GM23338 (cell line): ENCODE measurements at regions not wholly inside any gene's neighbourhood (a gene's known extent, or its start where the extent isn't known, plus 50 kb on each side); places are given as distances from the start of the nearest gene placed in this dataset.

Experiments used
- ATAC-seq: fragments of 200-7000 bp; cut with Tn5 transposase; 3 replicates; pipeline ENCODE4 v1.9.1; 2020
- DNase-seq: peaks from one replicate; pipeline ENCODE4 v3.0.0-alpha.2; 2015; ENCODE audit warnings: low spot score
- H2AFZ ChIP-seq: fragments of 200-600 bp; sonication (generic); 2 replicates; pipeline ENCODE4 v1.8.0; 2016; ENCODE audit warnings: antibody characterized with exemption, mild to moderate bottlenecking, moderate library complexity
- H3F3A ChIP-seq: fragments of 200-600 bp; sonication (generic); replicated peaks from 2 replicates; pipeline ENCODE4 v1.8.0; 2017; ENCODE audit warnings: antibody characterized with exemption, mixed run types, low read depth
- H3K27ac ChIP-seq: fragments of 200-600 bp; sonication (generic); 2 replicates; pipeline ENCODE4 v1.6.1; 2016; ENCODE audit warnings: low read depth
- H3K27me3 ChIP-seq: fragments of 200-600 bp; sonication (generic); 2 replicates; pipeline ENCODE4 v1.8.0; 2016; ENCODE audit warnings: mild to moderate bottlenecking, mixed run types, moderate library complexity; ENCODE audit not compliant: insufficient read depth
- H3K36me3 ChIP-seq: fragments of 200-600 bp; sonication (generic); 2 replicates; pipeline ENCODE4 v1.8.0; 2016; ENCODE audit warnings: mild to moderate bottlenecking; ENCODE audit not compliant: insufficient read depth
- H3K4me1 ChIP-seq: fragments of 200-600 bp; sonication (generic); 2 replicates; pipeline ENCODE4 v1.8.0; 2016; ENCODE audit warnings: mild to moderate bottlenecking, moderate library complexity; ENCODE audit not compliant: insufficient read depth
- H3K4me2 ChIP-seq: fragments of 200-600 bp; sonication (generic); 2 replicates; pipeline ENCODE4 v1.7.1; 2017; ENCODE audit warnings: mixed run types
- H3K4me3 ChIP-seq: fragments of 200-600 bp; sonication (generic); 2 replicates; pipeline ENCODE4 v1.6.1; 2016; ENCODE audit warnings: mixed run types
- H3K79me2 ChIP-seq: fragments of 200-600 bp; sonication (generic); replicated peaks from 2 replicates; pipeline ENCODE4 v1.8.0; 2017; ENCODE audit warnings: mild to moderate bottlenecking; ENCODE audit not compliant: insufficient read depth
- H3K9me2 ChIP-seq: fragments of 200-600 bp; sonication (generic); 2 replicates; pipeline ENCODE4 v1.8.0; 2017; ENCODE audit not compliant: insufficient read depth
- H4K20me1 ChIP-seq: fragments of 200-600 bp; sonication (generic); replicated peaks from 2 replicates; pipeline ENCODE4 v1.8.0; 2017; ENCODE audit warnings: mild to moderate bottlenecking; ENCODE audit not compliant: insufficient read depth
- H3K27ac Mint-ChIP-seq: 2 replicates; pipeline ENCODE4 v1.8.0; 2020; ENCODE audit warnings: inconsistent platforms, mild to moderate bottlenecking, moderate library complexity, mixed read lengths
- H3K27me3 Mint-ChIP-seq: 3 replicates; pipeline ENCODE4 v1.8.0; 2022; ENCODE audit warnings: low read depth, mild to moderate bottlenecking, moderate library complexity, mixed read lengths, inconsistent platforms; ENCODE audit not compliant: insufficient read depth, poor library complexity
- H3K36me3 Mint-ChIP-seq: 3 replicates; pipeline ENCODE4 v1.8.0; 2021; ENCODE audit warnings: low read depth, mild to moderate bottlenecking, inconsistent platforms, moderate library complexity, mixed read lengths
- H3K4me1 Mint-ChIP-seq: 3 replicates; pipeline ENCODE4 v1.8.0; 2020; ENCODE audit warnings: mild to moderate bottlenecking, inconsistent platforms, mixed read lengths
- H3K4me3 Mint-ChIP-seq: 3 replicates; pipeline ENCODE4 v1.8.0; 2021; ENCODE audit warnings: moderate library complexity, mild to moderate bottlenecking, inconsistent platforms, mixed read lengths
- H3K9me3 Mint-ChIP-seq: 3 replicates; pipeline ENCODE4 v1.8.0; 2020; ENCODE audit warnings: moderate library complexity, mild to moderate bottlenecking, inconsistent platforms, mixed read lengths
- EZH2 ChIP-seq: fragments of 200-600 bp; sonication (generic); IDR thresholded peaks from one replicate; pipeline ENCODE4 v1.8.0; 2017; ENCODE audit warnings: antibody characterized with exemption, mild to moderate bottlenecking, low read depth; ENCODE audit not compliant: unreplicated experiment
- STAT1 ChIP-seq: IDR thresholded peaks from one replicate; pipeline ENCODE4 v1.6.1; 2016; ENCODE audit warnings: antibody characterized with exemption; ENCODE audit not compliant: unreplicated experiment
- ZNF331 ChIP-seq: fragments of 250-450 bp; sonication (Bioruptor Pico); IDR thresholded peaks from 2 replicates; pipeline ENCODE4 v1.5.0; 2020; ENCODE audit warnings: low read depth, mild to moderate bottlenecking, moderate library complexity
- TF ChIP-seq, protein P1 (sequence below), 2 experiments: fragments of 200-600 bp in 1 of 2; sonication (generic) in 1 of 2; conservative IDR thresholded peaks; 2 replicates each; pipeline versions ENCODE4 v1.5.1 to v1.6.1; 2016 to 2017; ENCODE audit warnings: antibody characterized with exemption in 2 of 2, low read depth in 2 of 2, mild to moderate bottlenecking in 2 of 2, moderate library complexity in 1 of 2

DNA sequence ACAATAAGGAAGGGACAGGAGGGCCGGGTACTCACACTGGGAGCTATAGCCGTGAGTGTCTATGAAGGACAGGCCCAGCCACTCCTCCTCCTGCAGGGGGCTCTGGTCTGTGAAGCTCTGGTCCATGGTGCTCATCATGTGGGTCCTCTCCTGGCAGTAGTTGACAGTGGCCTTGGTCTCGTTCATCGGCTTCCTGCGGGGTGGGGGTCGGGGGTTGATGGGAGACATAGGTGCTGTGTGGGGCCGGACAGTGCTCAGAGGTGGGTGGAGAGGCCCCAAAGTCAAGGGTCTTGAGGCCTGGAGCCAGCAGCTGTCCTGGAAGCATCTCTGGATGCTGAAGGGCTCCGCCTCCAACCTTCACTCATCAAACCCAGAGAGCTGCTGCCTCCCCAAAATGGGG lies 260.4 kb downstream of the PTPRU start:
- Histone ChIP-seq H3K27me3 (no peaks in the 10 kb centered on the region), H3K9me2 (peaks cover 6% of the 10 kb centered on the region; the same call in 1 of the 2 replicates), H3K79me2 (no peaks in the 10 kb centered on the region), H4K20me1 (no peaks in the 10 kb centered on the region), H3K4me3 (no peak overlapping the region), H3F3A (no peaks in the 10 kb centered on the region), H2AFZ (no peak overlapping the region), H3K27ac (no peak overlapping the region), H3K4me2 (no peak overlapping the region), H3K36me3 (peaks cover 4% of the 10 kb centered on the region; the same call in 1 of the 2 replicates), H3K4me1 (peaks cover 7% of the 10 kb centered on the region; the same call in 1 of the 2 replicates)
- ATAC-seq (no peak), DNase-seq (no peak)
- H3K27me3 Mint-ChIP-seq, result peaks cover 5% of the 10 kb centered on the region
- H3K27ac Mint-ChIP-seq, result no peak overlapping the region
- TF ChIP-seq, protein P1, sequence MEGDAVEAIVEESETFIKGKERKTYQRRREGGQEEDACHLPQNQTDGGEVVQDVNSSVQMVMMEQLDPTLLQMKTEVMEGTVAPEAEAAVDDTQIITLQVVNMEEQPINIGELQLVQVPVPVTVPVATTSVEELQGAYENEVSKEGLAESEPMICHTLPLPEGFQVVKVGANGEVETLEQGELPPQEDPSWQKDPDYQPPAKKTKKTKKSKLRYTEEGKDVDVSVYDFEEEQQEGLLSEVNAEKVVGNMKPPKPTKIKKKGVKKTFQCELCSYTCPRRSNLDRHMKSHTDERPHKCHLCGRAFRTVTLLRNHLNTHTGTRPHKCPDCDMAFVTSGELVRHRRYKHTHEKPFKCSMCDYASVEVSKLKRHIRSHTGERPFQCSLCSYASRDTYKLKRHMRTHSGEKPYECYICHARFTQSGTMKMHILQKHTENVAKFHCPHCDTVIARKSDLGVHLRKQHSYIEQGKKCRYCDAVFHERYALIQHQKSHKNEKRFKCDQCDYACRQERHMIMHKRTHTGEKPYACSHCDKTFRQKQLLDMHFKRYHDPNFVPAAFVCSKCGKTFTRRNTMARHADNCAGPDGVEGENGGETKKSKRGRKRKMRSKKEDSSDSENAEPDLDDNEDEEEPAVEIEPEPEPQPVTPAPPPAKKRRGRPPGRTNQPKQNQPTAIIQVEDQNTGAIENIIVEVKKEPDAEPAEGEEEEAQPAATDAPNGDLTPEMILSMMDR (conservative IDR thresholded peaks at IDR 0.05; ENCODE audit: low read depth in 2 of 2), result 0 out of 4 replicates have a peak, but pooled peaks of 1 of the 2 experiments have one; percentile 15
- TF ChIP-seq EZH2, result no peak
- no peak overlapping the region for H3K4me3 Mint-ChIP-seq
- H3K4me1 Mint-ChIP-seq, result peaks cover 24% of the 10 kb centered on the region
- peaks cover 41% of the 10 kb centered on the region for H3K9me3 Mint-ChIP-seq
- peaks cover 6% of the 10 kb centered on the region; the same call in 2 of the 3 replicates for H3K36me3 Mint-ChIP-seq

DNA sequence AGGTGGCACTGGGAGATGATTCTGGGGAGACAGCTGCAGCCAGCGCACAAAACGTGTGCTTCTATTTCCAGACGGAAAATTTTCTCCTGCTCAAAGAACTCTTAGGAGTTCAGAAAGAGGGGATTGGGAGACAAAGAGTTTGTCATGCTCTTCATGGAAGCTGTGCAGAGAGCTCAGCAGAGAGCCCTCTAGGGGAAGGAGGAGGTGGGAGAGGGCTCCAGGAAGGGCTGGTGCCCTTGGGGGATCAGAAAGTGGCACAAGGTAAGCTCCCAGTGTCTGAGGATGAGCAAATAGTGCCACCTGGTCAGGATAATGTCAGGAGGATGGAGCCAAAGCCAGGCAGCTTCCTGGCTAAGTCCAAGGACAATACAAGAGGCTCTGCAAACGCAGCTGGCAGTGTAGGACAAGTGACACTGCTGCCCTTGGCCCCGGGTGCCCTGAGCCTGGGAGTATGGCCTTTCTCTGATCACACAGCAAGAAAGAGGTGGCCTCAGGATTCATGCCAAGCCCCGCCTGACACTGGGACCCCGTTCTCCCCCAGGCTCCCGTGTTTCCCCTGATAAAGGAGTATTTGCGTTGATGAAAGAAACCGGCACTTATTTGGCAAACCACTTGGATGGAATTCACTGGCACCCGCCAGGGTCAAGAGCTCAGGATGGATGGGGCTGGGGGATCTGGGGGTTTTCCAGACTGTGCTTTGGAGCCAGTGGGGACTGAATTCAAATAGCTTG lies 254.0 kb downstream of the PTPRU start:
- Mint-ChIP-seq H3K4me1 (peaks cover 9% of the 10 kb centered on the region), H3K27me3 (peaks cover 8% of the 10 kb centered on the region), H3K4me3 (no peak overlapping the region), H3K27ac (no peak overlapping the region), H3K36me3 (no peaks in the 10 kb centered on the region; the same call in 1 of the 3 replicates), H3K9me3 (peaks cover 11% of the 10 kb centered on the region)
- peak; percentile 45 for DNase-seq
- no peaks in the 10 kb centered on the region for H3K79me2 ChIP-seq
- H2AFZ ChIP-seq, result peak overlapping the region; percentile 45
- 0 out of 2 replicates have a peak, but pooled peaks cover under 1% of the 10 kb centered on the region for H3K9me2 ChIP-seq
- no peak overlapping the region for H3K4me3 ChIP-seq
- peak; percentile 91 for ATAC-seq
- H3K4me2 ChIP-seq, result no peak overlapping the region
- H3K36me3 ChIP-seq, result peaks cover 4% of the 10 kb centered on the region; the same call in 1 of the 2 replicates
- no peaks in the 10 kb centered on the region for H3K27me3 ChIP-seq
- H3K27ac ChIP-seq, result no peak overlapping the region
- H3F3A ChIP-seq, result no peaks in the 10 kb centered on the region
- no peaks in the 10 kb centered on the region for H4K20me1 ChIP-seq
- no peak for TF ChIP-seq ZNF331
- TF ChIP-seq, protein P1 (conservative IDR thresholded peaks at IDR 0.05; ENCODE audit: low read depth in 2 of 2), result peak; percentile 35 to 55; a peak in 2 of 4 replicates
- no peaks in the 10 kb centered on the region for H3K4me1 ChIP-seq

DNA sequence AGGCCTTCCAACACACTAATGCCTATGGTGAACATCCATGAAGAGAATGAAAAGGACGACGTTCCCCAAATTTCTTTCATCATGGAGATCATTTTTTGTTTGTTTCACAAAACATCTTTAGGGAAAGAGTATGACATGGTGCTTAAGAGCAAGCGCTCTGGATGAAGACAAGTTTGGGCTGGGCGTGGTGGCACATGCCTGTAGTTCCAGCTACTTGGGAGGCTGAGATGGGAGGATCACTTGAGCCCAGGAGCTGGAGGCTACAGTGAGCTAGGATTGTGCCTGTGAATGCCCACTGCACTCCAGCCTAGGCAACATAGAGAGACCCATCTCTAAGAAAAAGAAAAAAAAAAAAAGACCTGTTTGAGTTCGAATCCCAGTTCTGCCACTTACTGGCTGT lies 253.1 kb downstream of the PTPRU start:
- DNase-seq, result no peak
- Mint-ChIP-seq H3K4me1 (peaks cover 9% of the 10 kb centered on the region), H3K36me3 (no peaks in the 10 kb centered on the region; the same call in 2 of the 3 replicates), H3K27ac (no peak overlapping the region), H3K9me3 (peaks cover 2% of the 10 kb centered on the region), H3K27me3 (peaks cover 10% of the 10 kb centered on the region), H3K4me3 (no peak overlapping the region)
- no peaks in the 10 kb centered on the region for H3K9me2 ChIP-seq
- no peaks in the 10 kb centered on the region for H3K27me3 ChIP-seq
- ATAC-seq, result no peak
- H3K4me2 ChIP-seq, result no peak overlapping the region
- H3K79me2 ChIP-seq, result no peaks in the 10 kb centered on the region
- H3K27ac ChIP-seq, result no peak overlapping the region
- H4K20me1 ChIP-seq, result no peaks in the 10 kb centered on the region
- no peaks in the 10 kb centered on the region for H3F3A ChIP-seq
- H3K4me1 ChIP-seq, result no peaks in the 10 kb centered on the region
- no peak overlapping the region for H3K4me3 ChIP-seq
- H2AFZ ChIP-seq, result no peak overlapping the region
- no peaks in the 10 kb centered on the region for H3K36me3 ChIP-seq
- no peak for TF ChIP-seq STAT1
